GM12878 (cell line): ENCODE measurements at regions not wholly inside any gene's neighbourhood (a gene's known extent, or its start where the extent isn't known, plus 50 kb on each side); places are given as distances from the start of the nearest gene placed in this dataset.

Source experiments
- ATAC-seq: fragments of 200-7000 bp; cut with Tn5 transposase; 3 replicates; pipeline ENCODE4 v1.9.1; 2020; ENCODE audit warnings: mild to moderate bottlenecking, moderate library complexity
- BruUV-seq: library from RNA; stranded (reverse); fragments of 400-500 nt; replicated peaks from 2 replicates; lab custom pipeline; 2021; lab: Mats Ljungman, UMichigan
- CTCF ChIA-PET: fragments of 300-600 bp; sonication (Branson Sonifier 250); formaldehyde crosslinking; extraction: SDS; loops from one replicate; lab custom pipeline; 2021; ENCODE audit warnings: inconsistent platforms; lab: Yijun Ruan, JAX
- POLR2A ChIA-PET: fragments of 350-600 bp; formaldehyde crosslinking; extraction: SDS; loops from one replicate; lab custom pipeline; 2021; ENCODE audit warnings: inconsistent platforms; lab: Charles Lee
- RAD21 ChIA-PET: fragments of 300-600 bp; sonication (Branson Sonifier 250); formaldehyde crosslinking; loops from one replicate; lab custom pipeline; 2023; ENCODE audit warnings: antibody characterized with exemption; ENCODE audit not compliant: unreplicated experiment; lab: Charles Lee
- SMC1A ChIA-PET: fragments of 300-600 bp; sonication (Branson Sonifier 250); formaldehyde crosslinking; loops from one replicate; lab custom pipeline; 2023; ENCODE audit not compliant: unreplicated experiment, uncharacterized antibody; lab: Charles Lee
- DNase-seq: peaks from one replicate; pipeline ENCODE4 v3.0.0-alpha.2; 2011; ENCODE audit warnings: low read depth, low spot score
- FAIRE-seq: peaks from 3 replicates; lab custom pipeline; 2011; peaks lifted over from hg19 to GRCh38; lab: Jason Lieb, UNC
- H2AFZ ChIP-seq: 2 replicates; pipeline ENCODE4 v1.6.0; 2011; ENCODE audit warnings: low read depth, low read length, control low read depth; ENCODE audit not compliant: control insufficient read depth
- H3K27ac ChIP-seq: 2 replicates; pipeline ENCODE4 v1.5.1; 2011; ENCODE audit warnings: control low read depth; ENCODE audit not compliant: control insufficient read depth, insufficient read depth
- H3K27me3 ChIP-seq, 2 experiments: replicated peaks in 1 of 2; 2 replicates each; pipeline versions ENCODE4 v1.6.0 to v1.6.1; 2011; ENCODE audit warnings: low read length in 1 of 2; ENCODE audit not compliant: control insufficient read depth in 2 of 2, insufficient read depth in 2 of 2
- H3K36me3 ChIP-seq, 2 experiments: 2 replicates each; pipeline ENCODE4 v1.5.1; 2011; ENCODE audit warnings: low read length in 1 of 2; ENCODE audit not compliant: control insufficient read depth in 2 of 2, insufficient read depth in 2 of 2
- H3K4me1 ChIP-seq: 2 replicates; pipeline ENCODE4 v1.6.1; 2011; ENCODE audit warnings: mild to moderate bottlenecking, low read length, moderate library complexity, mixed read lengths; ENCODE audit not compliant: control insufficient read depth, insufficient read depth
- H3K4me2 ChIP-seq: 2 replicates; pipeline ENCODE4 v1.6.0; 2011; ENCODE audit warnings: control low read depth; ENCODE audit not compliant: control insufficient read depth, insufficient read depth
- H3K4me3 ChIP-seq: fragments of 200-600 bp; sonication (generic); 2 replicates; pipeline ENCODE4 v1.5.1; 2016
- H3K79me2 ChIP-seq: 2 replicates; pipeline ENCODE4 v1.6.0; 2011; ENCODE audit warnings: low read length; ENCODE audit not compliant: control insufficient read depth, insufficient read depth
- H3K9ac ChIP-seq: 2 replicates; pipeline ENCODE4 v1.8.0; 2011; ENCODE audit warnings: low read length, control low read depth, mixed read lengths; ENCODE audit not compliant: control insufficient read depth, insufficient read depth
- H3K9me3 ChIP-seq: replicated peaks from 3 replicates; pipeline ENCODE4 v1.5.1; 2011; ENCODE audit warnings: mild to moderate bottlenecking, low read length; ENCODE audit not compliant: control insufficient read depth, insufficient read depth
- H4K20me1 ChIP-seq: 2 replicates; pipeline ENCODE4 v1.6.0; 2011; ENCODE audit not compliant: control insufficient read depth, insufficient read depth
- ATF2 ChIP-seq: IDR thresholded peaks from 2 replicates; pipeline ENCODE4 v1.6.1; 2012; ENCODE audit warnings: low read length, inconsistent platforms
- BHLHE40 ChIP-seq, 2 experiments: fragments of 450-650 bp in 1 of 2; IDR thresholded peaks; 2 replicates each; pipeline ENCODE4 v1.6.1; 2011 to 2017; ENCODE audit warnings: low read depth in 2 of 2, borderline replicate concordance in 1 of 2, improper control_type of control experiment in 1 of 2, low read length in 1 of 2, mild to moderate bottlenecking in 1 of 2
- CREM ChIP-seq: IDR thresholded peaks from 2 replicates; pipeline ENCODE4 v1.6.1; 2014; ENCODE audit warnings: antibody characterized with exemption, low read depth
- E2F4 ChIP-seq: IDR thresholded peaks from 2 replicates; pipeline ENCODE4 v1.6.1; 2012; ENCODE audit warnings: low read depth, low read length, improper control_type of control experiment
- EP300 ChIP-seq, 2 experiments: fragments of 150-350 bp in 1 of 2; IDR thresholded peaks; 2 replicates each; pipeline ENCODE4 v1.6.1; 2011 to 2012; ENCODE audit warnings: low read depth in 2 of 2, low read length in 2 of 2, borderline replicate concordance in 1 of 2, improper control_type of control experiment in 1 of 2, inconsistent platforms in 1 of 2; ENCODE audit not compliant: control insufficient read depth in 1 of 2
- GABPA ChIP-seq: IDR thresholded peaks from 2 replicates; pipeline ENCODE4 v1.6.1; 2014; ENCODE audit warnings: antibody characterized with exemption, low read depth, mild to moderate bottlenecking, inconsistent platforms
- IRF3 ChIP-seq: fragments of 450-650 bp; IDR thresholded peaks from 2 replicates; pipeline ENCODE4 v1.6.1; 2014; ENCODE audit warnings: mild to moderate bottlenecking
- LARP7 ChIP-seq: fragments of 450-650 bp; IDR thresholded peaks from 2 replicates; pipeline ENCODE4 v1.6.1; 2017; ENCODE audit warnings: mild to moderate bottlenecking
- MXI1 ChIP-seq: fragments of 150-350 bp; IDR thresholded peaks from 2 replicates; pipeline ENCODE4 v1.6.1; 2011; ENCODE audit warnings: low read depth, mild to moderate bottlenecking, inconsistent platforms, low read length, improper control_type of control experiment
- NFYA ChIP-seq: IDR thresholded peaks from 2 replicates; pipeline ENCODE4 v1.6.1; 2011; ENCODE audit warnings: low read depth, mild to moderate bottlenecking, low read length, improper control_type of control experiment, borderline replicate concordance
- PBX3 ChIP-seq: IDR thresholded peaks from 2 replicates; pipeline ENCODE4 v1.6.1; 2011; ENCODE audit warnings: mild to moderate bottlenecking, low read depth, low read length, moderate library complexity; ENCODE audit not compliant: insufficient replicate concordance
- POLR2A ChIP-seq: IDR thresholded peaks from 2 replicates; pipeline ENCODE4 v1.6.1; 2011; ENCODE audit warnings: low read depth, mild to moderate bottlenecking, low read length
- POLR2AphosphoS5 ChIP-seq: IDR thresholded peaks from 2 replicates; pipeline ENCODE4 v1.6.1; 2011; ENCODE audit warnings: mild to moderate bottlenecking, low read length, inconsistent platforms
- RCOR1 ChIP-seq: conservative IDR thresholded peaks from 2 replicates; pipeline ENCODE4 v1.6.1; 2012; ENCODE audit warnings: low read depth, low read length, improper control_type of control experiment
- SIN3A ChIP-seq: IDR thresholded peaks from 2 replicates; pipeline ENCODE4 v1.6.1; 2012; ENCODE audit warnings: low read depth, low read length, improper control_type of control experiment
- STAT1 ChIP-seq: fragments of 450-650 bp; conservative IDR thresholded peaks from 2 replicates; pipeline ENCODE4 v1.6.1; 2014; ENCODE audit warnings: antibody characterized with exemption, mild to moderate bottlenecking
- TCF12 ChIP-seq: IDR thresholded peaks from 2 replicates; pipeline ENCODE4 v1.6.1; 2011; ENCODE audit warnings: low read depth, mild to moderate bottlenecking, low read length
- ZNF217 ChIP-seq: fragments of 450-650 bp; IDR thresholded peaks from 2 replicates; pipeline ENCODE4 v1.6.1; 2017; ENCODE audit warnings: antibody characterized with exemption, mild to moderate bottlenecking
- ZNF24 ChIP-seq: fragments of 450-650 bp; IDR thresholded peaks from 2 replicates; pipeline ENCODE4 v1.6.1; 2017; ENCODE audit warnings: antibody characterized with exemption, mild to moderate bottlenecking
- WGBS: methylation state at CpG from one replicate; pipeline ENCODE4 v1.1.6; 2016; ENCODE audit warnings: low lambda C conversion rate; ENCODE audit not compliant: insufficient replicate concordance, insufficient coverage; ENCODE audit errors: missing lambda C conversion rate; 5-methylcytosine and 5-hydroxymethylcytosine counted together
- in situ Hi-C: fragments of 300-500 bp; cut with MboI; formaldehyde crosslinking; loops from 9 replicates; pipeline ENCODE4 v1.14.3; 2018; ENCODE audit warnings: mixed read lengths
- intact Hi-C: fragments of 100-400 bp; cut with micrococcal nuclease; formaldehyde crosslinking; loops from one replicate; pipeline ENCODE4 v1.14.2; 2022; ENCODE audit not compliant: unreplicated experiment

GRCh38 chr22:49201046-49201970 lies 626.4 kb downstream of the BRD1 start:
- Histone ChIP-seq H3K9ac (no peak overlapping the region), H3K27ac (no peak overlapping the region), H4K20me1 (no peaks in the 10 kb centered on the region), H3K79me2 (no peaks in the 10 kb centered on the region), H2AFZ (no peak overlapping the region), H3K36me3 (no peaks in the 10 kb centered on the region), H3K4me2 (no peak overlapping the region), H3K9me3 (no peaks in the 10 kb centered on the region; the same call in 2 of the 3 replicates)
- intact Hi-C loops, result no loop called here
- ChIA-PET CTCF (no interaction called here), RAD21 (no interaction called here), POLR2A (no interaction called here), SMC1A (no interaction called here)
- no peak for DNase-seq
- ATAC-seq, result no peak
- TF ChIP-seq PBX3 (no peak), CREM (no peak), IRF3 (no peak), POLR2AphosphoS5 (no peak), GABPA (no peak), TCF12 (no peak), MXI1 (no peak), ZNF217 (no peak), LARP7 (no peak), RCOR1 (no peak), SIN3A (no peak), EP300 (IDR thresholded peaks at IDR 0.05; ENCODE audit: borderline replicate concordance in 1 of 2, control insufficient read depth in 1 of 2, low read depth in 2 of 2, low read length in 2 of 2) (no peak), POLR2A (no peak), E2F4 (no peak), ATF2 (no peak), BHLHE40 (IDR thresholded peaks at IDR 0.05; ENCODE audit: borderline replicate concordance in 1 of 2, low read depth in 2 of 2, low read length in 1 of 2) (no peak), STAT1 (no peak), ZNF24 (no peak), NFYA (no peak)
- TF ChIP-seq, all 136 proteins: peak for 0
- WGBS, result 49% methylated on average over 22 of the region's 22 CpGs
- FAIRE-seq, result no peak
- H3K4me3 ChIP-seq, result no peak overlapping the region
- BruUV-seq, result no TSS peak
- in situ Hi-C loops, result no loop called here
- H3K27me3 ChIP-seq, result no peaks in the 10 kb centered on the region
- no peaks in the 10 kb centered on the region for H3K4me1 ChIP-seq
